Vagina (tissue), 2 donors: ENCODE measurements at regions not wholly inside any gene's neighbourhood (a gene's known extent, or its start where the extent isn't known, plus 50 kb on each side); places are given as distances from the start of the nearest gene placed in this dataset.

Experiments used
- DNase-seq, 2 donors: peaks; one replicate each; pipeline ENCODE4 v3.0.0-alpha.2; 2017; ENCODE audit errors: extremely low spot score in 2 of 2
- H3K27ac ChIP-seq: fragments of 200-600 bp; sonication (generic); one replicate; pipeline ENCODE4 v1.5.1; 2019
- H3K27me3 ChIP-seq: fragments of 200-600 bp; sonication (generic); one replicate; pipeline ENCODE4 v1.5.1; 2019
- H3K36me3 ChIP-seq, 2 donors: fragments of 200-600 bp; sonication (generic); one replicate each; pipeline ENCODE4 v1.5.1; 2017 to 2019
- H3K4me1 ChIP-seq: fragments of 200-600 bp; sonication (generic); one replicate; pipeline ENCODE4 v1.5.1; 2019
- H3K4me3 ChIP-seq, 2 donors: fragments of 200-600 bp; sonication (generic); 1 replicate in 1 of 2; 2 replicates in 1 of 2; pipeline ENCODE4 v1.5.1; 2016 to 2019
- H3K9me3 ChIP-seq: fragments of 200-600 bp; sonication (generic); one replicate; pipeline ENCODE4 v1.5.1; 2019
- POLR2A ChIP-seq, 2 donors: fragments of 450-650 bp; IDR thresholded peaks; one replicate each; pipeline ENCODE4 v1.6.1; 2017; ENCODE audit warnings: antibody characterized with exemption in 2 of 2, mild to moderate bottlenecking in 2 of 2, moderate library complexity in 2 of 2
- POLR2AphosphoS5 ChIP-seq, 2 donors: sonication (generic); formaldehyde crosslinking; IDR thresholded peaks; one replicate each; pipeline ENCODE4 v1.9.0; 2017; ENCODE audit warnings: antibody characterized with exemption in 2 of 2, mild to moderate bottlenecking in 2 of 2, low read depth in 1 of 2; ENCODE audit not compliant: insufficient read depth in 1 of 2
- intact Hi-C: fragments of 100-400 bp; cut with DNase I; formaldehyde crosslinking; loops from one replicate; pipeline ENCODE4 v1.15.1; 2023
- TF ChIP-seq, protein P1 (sequence below), 3 experiments: fragments of 450-650 bp in 2 of 3; fragments of 200-600 bp in 1 of 3; sonication (generic) in 1 of 3; IDR thresholded peaks; one replicate each; pipeline ENCODE4 v1.5.1; 2017 to 2019; ENCODE audit warnings: antibody characterized with exemption in 3 of 3, mild to moderate bottlenecking in 2 of 3, moderate library complexity in 2 of 3

DNA sequence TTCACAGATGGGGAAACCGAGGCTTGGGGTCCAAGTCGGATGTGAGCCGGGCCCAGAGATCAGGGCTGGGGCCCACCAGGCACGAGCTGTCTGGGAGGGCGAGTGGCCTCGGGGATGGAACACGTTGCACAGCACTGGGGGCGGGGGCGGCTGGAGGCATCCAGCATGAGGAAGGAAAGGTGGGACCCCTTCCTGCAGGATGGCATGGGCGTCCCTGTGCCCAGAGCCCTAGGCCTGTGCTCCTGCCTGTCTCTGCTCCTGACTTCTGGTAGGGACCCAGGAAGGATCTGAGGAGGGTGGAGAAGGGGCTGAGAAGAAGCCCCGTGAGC lies 183.4 kb downstream of the KIF26A start:
- H3K9me3 ChIP-seq, result no peaks in the 10 kb centered on the region
- TF ChIP-seq, protein P1, sequence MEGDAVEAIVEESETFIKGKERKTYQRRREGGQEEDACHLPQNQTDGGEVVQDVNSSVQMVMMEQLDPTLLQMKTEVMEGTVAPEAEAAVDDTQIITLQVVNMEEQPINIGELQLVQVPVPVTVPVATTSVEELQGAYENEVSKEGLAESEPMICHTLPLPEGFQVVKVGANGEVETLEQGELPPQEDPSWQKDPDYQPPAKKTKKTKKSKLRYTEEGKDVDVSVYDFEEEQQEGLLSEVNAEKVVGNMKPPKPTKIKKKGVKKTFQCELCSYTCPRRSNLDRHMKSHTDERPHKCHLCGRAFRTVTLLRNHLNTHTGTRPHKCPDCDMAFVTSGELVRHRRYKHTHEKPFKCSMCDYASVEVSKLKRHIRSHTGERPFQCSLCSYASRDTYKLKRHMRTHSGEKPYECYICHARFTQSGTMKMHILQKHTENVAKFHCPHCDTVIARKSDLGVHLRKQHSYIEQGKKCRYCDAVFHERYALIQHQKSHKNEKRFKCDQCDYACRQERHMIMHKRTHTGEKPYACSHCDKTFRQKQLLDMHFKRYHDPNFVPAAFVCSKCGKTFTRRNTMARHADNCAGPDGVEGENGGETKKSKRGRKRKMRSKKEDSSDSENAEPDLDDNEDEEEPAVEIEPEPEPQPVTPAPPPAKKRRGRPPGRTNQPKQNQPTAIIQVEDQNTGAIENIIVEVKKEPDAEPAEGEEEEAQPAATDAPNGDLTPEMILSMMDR (IDR thresholded peaks at IDR 0.05), result no peak
- TF ChIP-seq POLR2AphosphoS5 (IDR thresholded peaks at IDR 0.05; ENCODE audit: insufficient read depth in 1 of 2, low read depth in 1 of 2) (no peak), POLR2A (IDR thresholded peaks at IDR 0.05) (no peak)
- H3K27me3 ChIP-seq, result no peaks in the 10 kb centered on the region
- no peak overlapping the region for H3K4me3 ChIP-seq
- H3K36me3 ChIP-seq, result no peaks in the 10 kb centered on the region
- DNase-seq, result no peak
- intact Hi-C loops, result no loop called here
- no peak overlapping the region for H3K27ac ChIP-seq
- no peaks in the 10 kb centered on the region for H3K4me1 ChIP-seq

DNA sequence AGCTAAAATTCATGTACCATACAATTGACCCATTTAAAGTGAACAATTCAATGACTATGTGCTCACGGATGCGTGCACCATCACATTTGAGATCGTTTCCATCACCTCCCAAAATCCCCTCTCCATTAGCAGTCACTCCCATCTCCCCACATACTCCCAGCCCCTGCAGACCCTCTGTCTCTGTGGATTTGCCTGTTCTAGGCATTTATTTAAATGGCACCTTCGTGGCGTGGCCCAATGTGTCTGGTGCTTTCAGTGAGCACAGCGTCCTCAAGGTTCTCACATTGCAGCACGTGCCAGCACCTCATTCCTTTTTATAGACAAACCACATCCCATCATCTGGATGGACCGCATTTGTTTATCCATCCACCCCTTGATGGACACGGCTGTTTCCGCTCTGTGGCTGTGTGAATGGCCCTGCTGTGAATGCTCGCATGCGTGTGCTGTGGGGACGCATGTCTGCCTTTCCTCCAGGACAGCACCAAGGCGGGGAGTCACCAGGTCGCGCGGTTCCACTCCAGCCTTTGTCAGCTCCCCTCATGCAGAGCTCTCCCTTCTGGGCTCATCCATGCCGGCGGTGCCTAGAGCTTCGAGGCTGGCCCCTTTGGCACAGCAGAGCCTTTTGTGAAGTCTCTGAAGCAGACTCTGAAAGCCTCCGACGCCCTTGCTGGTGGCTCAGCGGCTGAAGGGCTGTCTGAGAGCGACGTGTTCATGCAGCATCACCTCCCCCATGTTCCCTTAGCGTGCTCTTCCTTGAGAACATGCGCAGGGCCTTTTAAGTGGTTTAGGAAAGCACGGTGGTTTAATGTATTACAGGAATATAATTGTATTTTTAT lies 184.4 kb downstream of the KIF26A start:
- intact Hi-C loops, result no loop called here
- no peak overlapping the region for H3K27ac ChIP-seq
- TF ChIP-seq POLR2AphosphoS5 (IDR thresholded peaks at IDR 0.05; ENCODE audit: insufficient read depth in 1 of 2, low read depth in 1 of 2) (no peak), POLR2A (IDR thresholded peaks at IDR 0.05) (no peak)
- TF ChIP-seq, protein P1 (IDR thresholded peaks at IDR 0.05), result no peak
- no peaks in the 10 kb centered on the region for H3K27me3 ChIP-seq
- H3K9me3 ChIP-seq, result no peaks in the 10 kb centered on the region
- H3K4me3 ChIP-seq, result no peak overlapping the region
- H3K36me3 ChIP-seq, result no peaks in the 10 kb centered on the region
- DNase-seq, result no peak
- no peaks in the 10 kb centered on the region for H3K4me1 ChIP-seq

DNA sequence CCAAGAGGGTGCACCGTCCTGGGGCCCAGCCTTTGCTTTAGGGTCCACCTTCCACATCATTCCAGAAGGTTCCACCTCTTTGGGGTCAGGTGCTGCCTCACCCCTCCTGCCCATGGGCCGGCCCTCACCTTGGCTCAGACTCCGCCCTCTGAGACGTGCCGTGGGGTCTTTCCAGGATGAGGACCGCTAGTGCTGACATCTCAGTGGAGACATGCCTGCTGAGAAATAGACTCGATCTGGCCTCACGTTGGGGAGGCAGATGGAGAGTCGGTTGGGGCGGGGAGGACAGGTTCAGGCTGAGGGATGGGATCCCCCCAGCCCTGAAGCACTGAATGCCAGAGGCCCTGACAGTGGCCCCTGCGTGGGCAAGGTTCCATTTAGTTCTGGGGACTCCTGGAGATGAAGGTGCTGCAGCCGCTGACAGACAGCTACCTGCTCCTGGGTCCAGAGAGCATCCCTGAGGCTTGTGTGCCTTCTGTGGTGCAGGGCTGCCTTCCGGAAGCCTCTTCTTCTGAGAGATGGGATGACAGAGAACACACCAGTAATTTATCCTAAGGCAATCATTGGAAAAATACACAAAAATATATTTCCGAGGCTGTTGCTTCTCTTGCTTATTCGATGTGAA lies 185.3 kb downstream of the KIF26A start:
- Histone ChIP-seq H3K27me3 (no peaks in the 10 kb centered on the region), H3K9me3 (no peaks in the 10 kb centered on the region), H3K27ac (no peak overlapping the region), H3K4me3 (no peak overlapping the region), H3K4me1 (no peaks in the 10 kb centered on the region), H3K36me3 (no peaks in the 10 kb centered on the region)
- intact Hi-C loops, result no loop called here
- no peak for DNase-seq
- TF ChIP-seq POLR2A (IDR thresholded peaks at IDR 0.05), result no peak

DNA sequence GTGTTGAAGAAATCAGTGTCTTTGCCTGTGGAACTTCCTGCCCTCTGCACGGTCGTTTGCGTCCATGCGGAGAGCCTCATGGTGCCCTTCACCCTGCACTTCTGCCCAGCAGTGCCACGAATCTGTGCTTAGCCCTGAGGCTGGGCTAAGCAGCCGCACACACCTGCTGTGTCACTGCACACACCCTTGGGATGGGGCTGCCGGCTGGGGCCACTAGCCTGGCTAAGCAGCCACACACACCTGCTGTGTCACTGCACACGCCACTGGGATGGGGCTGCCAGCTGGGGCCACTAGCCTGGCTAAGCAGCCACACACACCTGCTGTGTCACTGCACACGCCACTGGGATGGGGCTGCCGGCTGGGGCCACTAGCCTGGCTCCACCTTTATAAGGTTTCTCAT lies 188.5 kb downstream of the KIF26A start:
- intact Hi-C loops, result no loop called here
- Histone ChIP-seq H3K27ac (no peak overlapping the region), H3K4me3 (no peak overlapping the region), H3K4me1 (no peaks in the 10 kb centered on the region), H3K9me3 (peaks cover 12% of the 10 kb centered on the region), H3K36me3 (no peaks in the 10 kb centered on the region), H3K27me3 (no peaks in the 10 kb centered on the region)
- TF ChIP-seq POLR2A (IDR thresholded peaks at IDR 0.05), result no peak
- no peak for TF ChIP-seq POLR2AphosphoS5 (IDR thresholded peaks at IDR 0.05; ENCODE audit: insufficient read depth in 1 of 2, low read depth in 1 of 2)
- TF ChIP-seq, protein P1 (IDR thresholded peaks at IDR 0.05), result no peak
- no peak for DNase-seq

DNA sequence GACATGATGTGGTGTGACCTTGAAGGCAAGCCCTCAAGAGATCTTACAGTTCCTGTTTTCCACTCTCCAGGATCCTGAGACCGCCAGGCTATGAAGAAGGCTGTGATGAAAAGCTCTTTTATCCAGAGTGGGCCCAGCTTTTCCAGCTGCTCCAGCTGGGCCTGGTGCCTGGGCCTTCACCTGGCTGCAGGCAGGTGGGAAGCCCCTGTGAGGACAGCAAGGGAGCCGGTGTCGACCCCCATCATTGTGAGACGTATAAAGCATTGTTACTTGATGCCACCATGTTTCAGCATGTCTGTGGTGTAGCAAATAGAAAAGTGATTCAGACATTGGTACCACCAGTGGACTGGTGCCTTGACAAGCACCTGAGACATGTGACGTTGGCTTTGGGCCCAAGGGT lies 190.2 kb downstream of the KIF26A start:
- intact Hi-C loops, result no loop called here
- Histone ChIP-seq H3K27me3 (no peaks in the 10 kb centered on the region), H3K9me3 (peaks cover 12% of the 10 kb centered on the region), H3K36me3 (no peaks in the 10 kb centered on the region), H3K4me1 (no peaks in the 10 kb centered on the region), H3K4me3 (no peak overlapping the region), H3K27ac (no peak overlapping the region)
- DNase-seq, result no peak
- TF ChIP-seq, protein P1 (IDR thresholded peaks at IDR 0.05), result no peak
- TF ChIP-seq POLR2AphosphoS5 (IDR thresholded peaks at IDR 0.05; ENCODE audit: insufficient read depth in 1 of 2, low read depth in 1 of 2) (no peak), POLR2A (IDR thresholded peaks at IDR 0.05) (no peak)
